RWPE1 (cell line): ENCODE measurements at regions not wholly inside any gene's neighbourhood (a gene's known extent, or its start where the extent isn't known, plus 50 kb on each side); places are given as distances from the start of the nearest gene placed in this dataset.
"Not testable (repeated sequence)": the region's sequence is repeated elsewhere in the genome, so short reads cannot be mapped to it uniquely, and the experiment has no call there.

ENCODE experiments used
- CTCF ChIA-PET: fragments of 350-600 bp; sonication (Branson Sonifier 250); formaldehyde crosslinking; extraction: SDS; loops from one replicate; lab custom pipeline; 2021; lab: Yijun Ruan, JAX
- POLR2A ChIA-PET: fragments of 400-600 bp; formaldehyde crosslinking; extraction: SDS; loops from one replicate; lab custom pipeline; 2020; ENCODE audit warnings: antibody characterized with exemption; ENCODE audit not compliant: low non-redundant PET; lab: Yijun Ruan, JAX
- DNase-seq: peaks from one replicate; pipeline ENCODE4 v3.0.0; 2012; ENCODE audit warnings: low spot score
- H3K27ac ChIP-seq: fragments of 450-650 bp; 2 replicates; pipeline ENCODE4 v1.5.1; 2017
- TF ChIP-seq, protein P1 (sequence below): fragments of 450-650 bp; conservative IDR thresholded peaks from 2 replicates; pipeline ENCODE4 v1.5.1; 2017; ENCODE audit warnings: low read depth, mild to moderate bottlenecking

DNA sequence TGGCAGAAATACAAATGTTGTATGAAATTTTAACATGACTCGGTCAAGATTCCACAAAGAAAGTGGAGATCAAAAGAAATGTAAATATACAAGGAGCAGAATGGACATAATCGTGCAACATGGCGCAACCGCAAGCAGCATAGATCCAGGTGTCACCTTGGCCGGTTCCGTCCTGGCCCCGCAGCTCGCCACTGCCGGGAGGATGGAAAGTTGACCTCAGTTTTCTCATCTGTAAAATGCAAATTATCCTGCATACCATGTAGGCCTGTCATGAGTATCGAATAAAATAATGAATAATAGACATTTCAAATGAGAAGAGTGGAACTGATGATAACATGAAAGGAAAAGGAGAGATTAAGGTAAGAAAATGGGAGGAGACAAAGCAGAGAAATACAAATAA lies 427.3 kb upstream of the SMIM21 start:
- TF ChIP-seq, protein P1, sequence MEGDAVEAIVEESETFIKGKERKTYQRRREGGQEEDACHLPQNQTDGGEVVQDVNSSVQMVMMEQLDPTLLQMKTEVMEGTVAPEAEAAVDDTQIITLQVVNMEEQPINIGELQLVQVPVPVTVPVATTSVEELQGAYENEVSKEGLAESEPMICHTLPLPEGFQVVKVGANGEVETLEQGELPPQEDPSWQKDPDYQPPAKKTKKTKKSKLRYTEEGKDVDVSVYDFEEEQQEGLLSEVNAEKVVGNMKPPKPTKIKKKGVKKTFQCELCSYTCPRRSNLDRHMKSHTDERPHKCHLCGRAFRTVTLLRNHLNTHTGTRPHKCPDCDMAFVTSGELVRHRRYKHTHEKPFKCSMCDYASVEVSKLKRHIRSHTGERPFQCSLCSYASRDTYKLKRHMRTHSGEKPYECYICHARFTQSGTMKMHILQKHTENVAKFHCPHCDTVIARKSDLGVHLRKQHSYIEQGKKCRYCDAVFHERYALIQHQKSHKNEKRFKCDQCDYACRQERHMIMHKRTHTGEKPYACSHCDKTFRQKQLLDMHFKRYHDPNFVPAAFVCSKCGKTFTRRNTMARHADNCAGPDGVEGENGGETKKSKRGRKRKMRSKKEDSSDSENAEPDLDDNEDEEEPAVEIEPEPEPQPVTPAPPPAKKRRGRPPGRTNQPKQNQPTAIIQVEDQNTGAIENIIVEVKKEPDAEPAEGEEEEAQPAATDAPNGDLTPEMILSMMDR = no peak
- ChIA-PET CTCF (interaction anchor here (0.5 to 0.7 kb wide), 4 partner anchors 127 to 1558 kb away, joined by 3 to 5 read pairs (median 4); no protein-coding TSS in a partner anchor), POLR2A (no interaction called here)
- no peak for DNase-seq
- no peak overlapping the region for H3K27ac ChIP-seq

DNA sequence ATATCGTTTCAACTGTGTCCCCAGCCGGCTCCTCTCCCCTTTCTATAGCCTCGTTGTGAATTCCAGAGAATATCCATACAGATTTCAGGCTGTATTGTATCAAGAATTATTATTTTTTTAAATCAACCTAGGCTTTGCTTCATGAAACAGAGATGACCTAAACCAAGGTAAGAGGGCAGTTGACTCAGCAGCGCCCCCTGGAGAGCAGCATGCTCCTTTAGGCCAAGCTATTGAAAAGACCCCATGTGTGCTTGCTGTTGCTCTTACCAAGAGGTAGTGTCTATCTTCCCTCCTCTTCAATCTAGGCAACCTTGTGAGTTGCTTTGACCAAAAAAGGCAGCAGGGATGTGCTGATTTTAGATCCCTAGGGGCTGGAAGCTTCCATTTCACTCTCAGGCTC lies 426.7 kb upstream of the SMIM21 start:
- POLR2A ChIA-PET = no interaction called here
- CTCF ChIA-PET = interaction anchor here (0.7 kb wide), 2 partner anchors 203 to 1559 kb away, joined by 3 to 5 read pairs; no protein-coding TSS in a partner anchor
- DNase-seq = no peak
- no peak overlapping the region for H3K27ac ChIP-seq
- TF ChIP-seq, protein P1 = peak; percentile 39

DNA sequence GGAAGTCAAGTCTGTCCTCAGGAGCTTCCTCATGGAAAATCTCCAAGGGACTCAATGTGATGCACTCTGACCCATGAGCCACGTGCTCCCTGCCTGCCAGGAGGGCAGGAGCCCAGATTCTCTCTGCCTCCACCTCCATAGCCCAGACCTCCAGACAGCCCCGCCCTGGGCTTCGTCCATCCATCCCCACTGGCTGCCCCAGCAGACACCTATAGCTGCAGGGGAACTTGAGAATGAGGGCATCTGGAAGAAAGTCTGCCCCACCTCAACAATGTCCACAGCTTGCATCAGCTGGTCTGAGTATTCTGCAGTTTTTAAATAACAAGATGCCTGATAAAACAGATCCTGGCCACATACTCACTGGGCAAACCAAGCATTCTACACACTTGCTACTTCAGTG lies 418.8 kb upstream of the SMIM21 start:
- ChIA-PET CTCF (no interaction called here), POLR2A (no interaction called here)
- DNase-seq = no peak
- TF ChIP-seq, protein P1 = no peak
- H3K27ac ChIP-seq = no peak overlapping the region

DNA sequence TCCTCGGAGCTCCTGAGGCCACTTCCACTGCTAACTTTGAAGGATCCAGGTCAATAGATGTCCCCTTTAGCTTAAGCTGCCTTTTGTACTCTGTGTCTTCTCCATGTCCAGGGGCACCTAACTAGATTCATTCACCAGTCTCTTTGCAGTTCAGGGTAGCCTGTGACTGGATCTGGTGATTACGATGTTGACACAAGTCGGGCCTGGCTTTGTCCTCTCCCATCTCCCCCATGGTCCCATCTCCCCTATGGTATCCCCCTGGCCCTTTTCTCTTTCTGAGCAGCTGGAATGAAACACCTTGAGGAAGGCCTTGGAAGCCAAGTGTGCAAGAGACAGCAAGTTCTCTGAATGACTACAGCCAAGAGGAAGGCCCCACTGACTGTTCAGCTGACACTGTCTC lies 417.9 kb upstream of the SMIM21 start:
- ChIA-PET CTCF (no interaction called here), POLR2A (no interaction called here)
- DNase-seq = no peak

DNA sequence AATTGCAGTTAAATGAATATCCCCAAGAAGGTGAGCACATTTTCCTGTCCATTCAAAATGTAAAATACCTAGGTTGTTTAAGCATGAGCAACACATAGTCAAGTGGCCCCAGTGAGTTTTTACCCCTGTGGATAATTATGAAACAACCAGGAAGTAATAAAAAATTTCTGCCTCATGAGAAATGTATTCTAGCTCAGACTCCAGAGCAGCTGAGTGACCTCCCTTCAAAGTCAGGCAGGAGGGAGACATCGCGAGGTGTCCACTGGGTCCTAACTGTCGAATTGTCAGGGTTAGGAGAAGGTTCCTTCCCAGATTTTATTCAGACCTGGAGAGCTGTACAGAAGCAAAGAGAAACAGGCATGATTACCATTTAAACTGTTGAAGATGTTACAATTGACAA lies 416.6 kb upstream of the SMIM21 start:
- POLR2A ChIA-PET = no interaction called here
- CTCF ChIA-PET = no interaction called here
- DNase-seq = no peak
- TF ChIP-seq, protein P1 = no peak
- H3K27ac ChIP-seq = no peak overlapping the region

More for the DNA sequence above, 417.9 kb upstream of the SMIM21 start:
- no peak overlapping the region for H3K27ac ChIP-seq
- TF ChIP-seq, protein P1 = no peak

DNA sequence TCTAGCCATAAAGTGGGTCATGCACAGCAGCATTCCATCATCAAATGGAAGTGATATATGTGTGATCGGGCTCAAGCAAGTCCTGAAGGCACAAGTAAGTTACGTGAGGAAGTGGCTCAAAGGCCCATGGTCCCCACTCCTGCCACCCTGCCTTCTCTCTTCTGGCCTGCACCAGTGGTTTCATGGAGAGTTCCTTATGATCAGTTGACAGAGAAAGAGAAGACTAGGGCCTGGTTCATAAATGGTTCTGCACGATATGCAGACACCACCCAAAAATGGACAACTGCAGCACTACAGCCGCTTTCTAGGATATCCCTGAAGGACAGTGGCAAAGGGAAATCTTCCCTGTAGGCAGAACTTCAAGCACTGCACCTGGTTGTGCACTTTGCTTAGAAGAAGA lies 412.6 kb upstream of the SMIM21 start:
- TF ChIP-seq, protein P1 = no peak
- POLR2A ChIA-PET = no interaction called here
- CTCF ChIA-PET = no interaction called here

DNA sequence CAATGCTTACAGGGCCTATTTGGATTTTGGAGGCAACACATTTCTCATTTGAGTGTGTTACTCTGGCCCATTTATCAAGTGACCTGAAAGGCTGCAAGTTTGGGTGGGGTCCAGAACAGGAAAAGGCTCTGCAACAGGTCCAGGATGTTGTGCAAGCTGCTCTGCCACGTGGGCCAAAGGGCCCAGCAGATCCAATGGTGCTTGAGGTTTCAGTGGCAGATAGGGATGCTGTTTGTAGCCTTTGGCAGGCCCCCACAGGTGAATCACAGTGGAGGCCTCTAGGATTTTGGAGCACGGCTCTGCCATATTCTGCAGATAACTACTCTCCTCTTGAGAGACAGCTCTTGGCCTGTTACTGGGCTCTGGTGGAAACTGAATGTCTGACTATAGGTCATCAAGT lies 412.2 kb upstream of the SMIM21 start:
- POLR2A ChIA-PET, CTCF ChIA-PET, DNase-seq: not testable (repeated sequence)

More for the DNA sequence above, 412.6 kb upstream of the SMIM21 start:
- H3K27ac ChIP-seq = no peak overlapping the region
- DNase-seq = no peak

More for the DNA sequence above, 412.2 kb upstream of the SMIM21 start:
- H3K27ac ChIP-seq = not testable (repeated sequence)
